GM18909 (cell line): ENCODE measurements at regions not wholly inside any gene's neighbourhood (a gene's known extent, or its start where the extent isn't known, plus 50 kb on each side); places are given as distances from the start of the nearest gene placed in this dataset.

Experiments used
- ATAC-seq: cut with Tn5 transposase; IDR thresholded peaks from one replicate; pipeline ENCODE4 v1.9.1; 2021; ENCODE audit warnings: mild to moderate bottlenecking; ENCODE audit not compliant: unreplicated experiment, poor library complexity

DNA sequence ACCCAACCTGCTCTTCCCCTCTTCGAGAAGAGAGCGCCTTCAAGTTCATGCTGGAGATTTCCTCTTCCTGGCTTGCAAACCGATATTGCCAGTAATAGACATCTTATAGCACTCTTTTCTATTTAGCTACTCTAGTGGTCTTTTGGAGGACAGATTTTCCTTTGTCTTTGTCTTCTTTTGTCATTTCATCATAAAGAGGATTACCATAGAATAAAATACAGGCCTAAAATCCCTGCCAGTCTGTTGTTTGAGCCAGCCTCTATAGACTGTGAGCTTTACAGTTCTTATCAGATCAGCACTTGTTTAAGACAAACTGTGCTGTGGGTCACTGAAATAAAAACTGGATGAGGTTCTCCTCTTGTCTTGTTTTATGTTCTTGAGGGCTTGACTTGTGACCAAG lies 802.8 kb downstream of the NR2F1-AS1 start:
- no peak for ATAC-seq

GRCh38 chr5:92777421-92777820 lies 803.6 kb downstream of the NR2F1-AS1 start:
- ATAC-seq = no peak

DNA sequence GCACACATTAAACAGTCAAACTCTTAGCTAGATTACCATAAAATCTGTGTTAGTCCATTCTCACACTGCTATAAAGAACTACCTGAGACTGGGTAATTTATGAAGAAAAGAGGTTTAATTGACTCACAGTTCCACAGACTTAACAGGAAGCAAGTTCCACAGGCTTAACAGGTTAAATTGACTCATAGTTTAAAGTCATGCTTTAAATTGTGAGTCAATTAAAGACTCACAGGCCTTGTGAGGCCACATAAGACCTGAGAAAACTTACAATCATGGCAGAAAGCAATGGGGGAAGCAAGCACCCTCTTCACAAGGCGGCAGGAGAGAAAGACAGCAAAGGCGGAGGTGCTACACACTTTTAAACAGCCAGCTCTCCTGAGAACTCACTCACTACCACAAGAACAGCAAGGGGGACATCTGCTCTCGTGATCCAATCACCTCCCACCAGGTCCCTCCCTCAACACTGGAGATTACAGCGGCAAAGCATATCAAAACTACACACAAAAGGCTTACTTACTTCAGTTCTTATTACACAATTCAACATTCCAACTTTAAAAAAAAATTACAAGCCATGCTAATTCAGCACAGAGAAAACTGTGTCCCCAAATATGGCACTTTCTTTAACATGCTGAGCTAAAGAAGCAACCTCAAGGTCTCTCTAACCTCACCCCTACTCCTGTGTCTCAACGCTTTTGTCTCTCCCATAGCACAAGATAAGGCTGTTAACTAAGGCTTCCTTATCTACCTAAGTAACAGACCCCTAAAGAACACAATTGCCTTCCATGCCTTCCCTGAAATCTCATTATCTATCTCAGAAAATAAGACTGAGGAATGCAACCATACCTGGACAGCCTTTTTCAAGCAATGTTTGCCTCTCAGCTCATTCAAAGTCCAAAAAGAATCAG lies 805.1 kb downstream of the NR2F1-AS1 start:
- no peak for ATAC-seq

- no peak for ATAC-seq
Observed at GRCh38 chr5:92769978-92770377, 811.0 kb downstream of the NR2F1-AS1 start.

DNA sequence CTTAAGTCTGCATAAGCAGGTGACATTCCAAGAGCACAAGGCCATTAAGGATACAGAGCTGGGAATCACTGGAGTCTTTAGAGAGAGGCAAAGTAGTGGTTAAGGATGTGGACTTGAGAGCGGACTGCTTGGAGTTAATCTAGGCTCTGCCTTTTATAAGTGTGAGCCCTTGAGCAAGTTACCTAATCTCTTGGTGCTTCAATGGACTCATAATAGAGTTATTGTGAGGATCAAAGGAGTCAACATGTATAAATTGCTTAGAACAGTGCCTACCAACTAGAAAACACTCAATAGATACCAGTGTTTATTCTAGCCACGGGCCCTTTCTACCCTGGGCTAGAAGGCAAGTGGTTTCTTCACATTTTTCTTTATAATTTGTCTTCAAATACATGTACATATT lies 819.4 kb downstream of the NR2F1-AS1 start:
- ATAC-seq = no peak

GRCh38 chr5:92760550-92760949 lies 820.5 kb downstream of the NR2F1-AS1 start:
- no peak for ATAC-seq

- no peak for ATAC-seq
Observed at GRCh38 chr5:92758552-92758951, 822.5 kb downstream of the NR2F1-AS1 start.

- no peak for ATAC-seq
Observed at GRCh38 chr5:92749943-92750342, 831.1 kb downstream of the NR2F1-AS1 start.

GRCh38 chr5:92748072-92748676 lies 832.8 kb downstream of the NR2F1-AS1 start:
- no peak for ATAC-seq

DNA sequence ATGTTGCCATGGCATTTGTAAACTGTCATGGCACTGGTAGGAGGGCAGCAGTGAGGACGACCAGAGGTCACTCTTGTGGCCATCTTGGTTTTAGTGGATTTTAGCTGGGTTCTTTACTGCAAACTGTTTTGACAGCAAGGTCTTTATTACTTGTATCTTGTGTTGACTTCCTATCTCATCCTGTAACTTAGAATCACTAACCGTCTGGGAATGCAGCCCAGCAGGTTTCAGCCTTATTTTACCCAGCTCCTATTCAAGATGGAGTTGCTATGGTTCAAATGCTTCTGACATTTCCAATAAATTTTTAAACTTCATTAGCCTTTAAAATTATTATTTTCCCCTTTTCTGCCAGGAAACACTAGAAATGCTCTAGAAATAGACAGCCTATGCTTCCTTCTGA lies 839.1 kb downstream of the NR2F1-AS1 start:
- ATAC-seq = no peak

- ATAC-seq = no peak
Observed at GRCh38 chr5:92734211-92734940, 846.6 kb downstream of the NR2F1-AS1 start.

- no peak for ATAC-seq
Observed at GRCh38 chr5:92730486-92730885, 850.5 kb downstream of the NR2F1-AS1 start.

DNA sequence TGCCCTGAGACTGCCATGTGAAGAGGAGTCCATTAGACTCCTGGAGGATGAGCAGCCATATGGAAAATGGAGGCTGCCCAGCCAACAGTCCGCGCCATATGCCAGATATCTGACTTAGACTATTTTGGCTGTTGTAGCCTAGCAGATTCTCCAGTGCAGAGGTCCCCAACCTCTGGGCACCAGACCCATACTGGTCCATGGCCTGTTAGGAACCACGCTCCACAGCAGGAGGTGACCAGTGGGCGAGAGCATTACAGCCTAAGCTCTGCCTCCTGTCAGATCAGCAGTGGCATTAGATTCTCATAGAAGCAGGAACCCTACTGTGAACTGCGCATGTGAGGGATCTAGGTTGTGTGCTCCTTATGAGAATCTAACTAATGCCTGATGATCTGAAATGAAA lies 851.9 kb downstream of the NR2F1-AS1 start:
- ATAC-seq = no peak

DNA sequence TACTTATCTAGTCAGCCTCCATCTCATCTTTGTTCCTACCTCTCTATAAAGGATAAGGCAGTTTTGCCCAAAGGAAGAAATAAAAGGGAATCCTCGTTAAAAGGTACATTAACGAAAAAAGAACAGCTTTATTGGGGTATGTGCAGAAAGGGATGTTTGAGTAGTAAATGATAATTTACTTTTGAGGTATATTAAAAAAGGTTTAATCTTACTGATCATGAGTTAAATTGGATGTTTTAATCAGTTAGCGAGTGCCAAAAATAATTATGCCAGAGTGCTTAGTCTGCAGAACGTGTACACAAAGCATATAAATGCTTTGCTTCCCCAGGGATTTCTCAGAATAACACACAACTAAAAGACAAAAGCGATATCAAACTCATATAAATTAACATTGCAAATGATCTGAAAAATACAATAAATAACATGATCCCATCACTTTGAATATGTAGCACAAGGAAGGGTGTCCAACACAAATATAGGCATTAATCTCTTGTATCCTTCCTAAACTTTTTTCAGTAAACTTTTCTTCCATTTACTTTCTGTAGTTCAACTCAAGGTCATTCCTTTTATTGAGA lies 865.0 kb downstream of the NR2F1-AS1 start:
- ATAC-seq = no peak

DNA sequence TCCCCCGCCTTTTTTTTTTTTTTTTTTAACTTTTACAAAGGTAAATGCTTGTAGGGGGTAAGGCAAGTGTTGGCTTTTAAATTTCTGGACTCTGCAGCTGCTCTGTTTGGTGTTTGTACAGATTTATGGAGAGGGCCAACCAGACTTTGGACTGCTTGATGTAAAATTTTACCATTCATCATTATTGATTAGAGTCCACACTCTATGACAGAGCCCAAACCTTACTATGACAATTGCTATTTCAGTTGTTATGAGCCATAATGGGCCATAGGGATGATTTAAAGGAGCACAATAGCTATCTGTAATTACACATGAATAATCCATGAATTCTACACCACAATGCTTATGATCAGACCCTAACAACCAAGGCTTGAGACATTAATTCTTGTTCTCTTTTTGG lies 867.2 kb downstream of the NR2F1-AS1 start:
- no peak for ATAC-seq

GRCh38 chr5:92713335-92713743 lies 867.7 kb downstream of the NR2F1-AS1 start:
- no peak for ATAC-seq

DNA sequence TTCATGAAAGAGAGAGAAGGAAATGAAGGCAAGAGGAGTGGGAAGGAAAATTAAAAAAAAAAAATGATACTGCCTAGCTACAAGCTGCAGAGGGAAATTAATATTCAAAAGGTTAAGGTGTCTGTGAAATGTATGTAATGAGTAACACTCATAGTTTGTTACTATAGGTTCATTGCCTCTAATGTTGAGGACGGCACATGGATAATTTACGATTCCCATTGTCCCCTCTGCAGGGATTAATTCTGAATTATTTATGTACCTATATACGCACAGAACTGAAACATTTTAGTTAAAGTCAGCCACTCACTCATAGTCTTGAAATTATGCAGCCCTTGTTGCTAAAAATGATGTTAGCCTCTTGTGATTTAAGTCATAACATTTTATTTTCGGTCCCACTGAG lies 869.1 kb downstream of the NR2F1-AS1 start:
- ATAC-seq = no peak

GRCh38 chr5:92704590-92704989 lies 876.4 kb downstream of the NR2F1-AS1 start:
- ATAC-seq = no peak

DNA sequence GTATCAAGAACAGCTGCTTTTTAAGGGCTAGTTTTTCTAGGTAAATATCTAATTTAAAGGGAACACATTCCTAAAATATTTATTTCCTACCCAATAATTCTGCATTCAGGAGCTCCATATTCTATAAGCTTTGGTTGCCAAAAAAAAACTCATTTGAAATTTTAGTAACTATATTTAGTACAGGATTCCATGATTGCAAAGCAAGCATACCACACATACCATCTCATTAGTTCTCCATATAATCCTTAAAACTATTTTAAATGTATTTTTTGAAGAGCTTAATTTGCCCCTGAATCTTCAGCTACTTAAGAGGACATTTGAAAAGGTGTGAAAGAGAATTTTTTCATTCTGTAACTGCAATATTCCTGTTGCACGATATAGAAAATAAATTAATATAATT lies 877.0 kb downstream of the NR2F1-AS1 start:
- no peak for ATAC-seq

DNA sequence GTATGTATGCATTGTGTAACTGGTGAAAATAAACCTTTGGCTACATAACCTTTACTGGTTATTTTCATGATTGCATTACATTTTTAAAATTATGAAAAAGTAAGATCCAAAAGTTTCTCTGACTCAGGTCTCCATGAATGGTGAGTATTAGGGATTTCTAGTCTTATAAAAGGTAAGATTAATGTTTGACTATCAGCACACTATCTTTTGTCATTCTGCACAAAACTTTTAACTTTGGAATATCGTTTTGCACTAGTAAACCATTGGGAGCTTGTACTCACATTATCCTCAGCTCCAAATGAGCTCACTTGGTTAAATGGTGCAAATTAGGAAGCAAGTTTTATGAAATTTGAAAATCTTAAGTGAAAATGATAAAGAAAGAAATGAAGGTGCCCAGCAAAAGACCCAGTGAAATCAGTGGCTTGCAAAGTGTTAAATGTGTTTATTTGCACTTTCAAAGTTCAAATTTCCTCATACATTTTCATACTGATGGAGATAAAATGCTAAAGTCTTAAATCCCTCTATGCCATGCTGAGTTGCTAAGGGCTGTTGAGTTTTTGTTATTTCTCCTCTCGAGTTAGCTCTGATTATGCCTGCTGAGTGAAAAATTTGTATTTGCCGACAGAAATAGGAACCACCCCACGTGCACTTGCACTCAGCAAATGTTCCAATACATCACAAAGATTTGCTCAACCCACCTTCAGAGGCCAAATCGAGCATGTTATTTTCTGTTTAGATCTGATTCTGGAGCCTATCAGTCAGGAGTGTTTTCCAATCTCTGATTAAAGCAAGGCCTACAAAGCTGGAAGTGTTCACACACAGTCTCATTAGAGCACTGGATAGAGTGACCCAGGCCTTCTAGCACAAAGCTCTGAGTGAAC lies 885.7 kb downstream of the NR2F1-AS1 start:
- ATAC-seq = no peak
